ENCODE measurements at regions not wholly inside any gene's neighbourhood (a gene's known extent, or its start where the extent isn't known, plus 50 kb on each side); places are given as distances from the start of the nearest gene placed in this dataset.
"Not testable (repeated sequence)": the region's sequence is repeated elsewhere in the genome, so short reads cannot be mapped to it uniquely, and the experiment has no call there.

- no peak for DNase-seq
Measured at GRCh38 chr10:108662975-108663374, 1260.3 kb downstream of the XPNPEP1 start.

- DNase-seq = no peak
Measured at GRCh38 chr10:108655057-108655456, 1268.3 kb downstream of the XPNPEP1 start.

- DNase-seq = no peak
Measured at GRCh38 chr10:108653531-108653930, 1269.8 kb downstream of the XPNPEP1 start.

GRCh38 chr10:108639010-108639409, 1284.3 kb downstream of the XPNPEP1 start:
- DNase-seq = no peak

- DNase-seq = no peak
Measured at GRCh38 chr10:108638225-108638624, 1285.1 kb downstream of the XPNPEP1 start.

GRCh38 chr10:108633046-108633445, 1290.3 kb downstream of the XPNPEP1 start:
- DNase-seq = no peak

GRCh38 chr10:108632144-108632543, 1291.2 kb downstream of the XPNPEP1 start:
- no peak for DNase-seq

GRCh38 chr10:108631332-108631731, 1292.0 kb downstream of the XPNPEP1 start:
- DNase-seq = no peak

- DNase-seq = no peak
Measured at GRCh38 chr10:108629834-108630233, 1293.5 kb downstream of the XPNPEP1 start.

GRCh38 chr10:108624052-108624451, 1299.3 kb downstream of the XPNPEP1 start:
- no peak for DNase-seq

GRCh38 chr10:108620821-108621534, 1302.3 kb downstream of the XPNPEP1 start:
- no peak for DNase-seq

GRCh38 chr10:108616559-108617285, 1306.6 kb downstream of the XPNPEP1 start:
- DNase-seq = no peak

- no peak for DNase-seq
Measured at GRCh38 chr10:108615576-108616320, 1307.6 kb downstream of the XPNPEP1 start.

GRCh38 chr10:108612485-108612884, 1310.8 kb downstream of the XPNPEP1 start:
- DNase-seq = no peak

GRCh38 chr10:108608860-108609259, 1314.5 kb downstream of the XPNPEP1 start:
- no peak for DNase-seq

- DNase-seq = no peak
Measured at GRCh38 chr10:108601851-108602250, 1321.5 kb downstream of the XPNPEP1 start.

GRCh38 chr10:108600511-108600910, 1322.8 kb downstream of the XPNPEP1 start:
- DNase-seq = not testable (repeated sequence)

GRCh38 chr10:108599317-108599716, 1324.0 kb downstream of the XPNPEP1 start:
- DNase-seq = not testable (repeated sequence)

- DNase-seq = no peak
Measured at GRCh38 chr10:108598831-108599230, 1324.5 kb downstream of the XPNPEP1 start.

GRCh38 chr10:108598320-108598695, 1325.0 kb downstream of the XPNPEP1 start:
- no peak for DNase-seq

- no peak for DNase-seq
Measured at GRCh38 chr10:108597657-108598319, 1325.5 kb downstream of the XPNPEP1 start.

- DNase-seq = no peak
Measured at GRCh38 chr10:108597031-108597430, 1326.3 kb downstream of the XPNPEP1 start.

- no peak for DNase-seq
Measured at GRCh38 chr10:108592956-108593355, 1330.4 kb downstream of the XPNPEP1 start.
